ENCODE measurements at regions not wholly inside any gene's neighbourhood (a gene's known extent, or its start where the extent isn't known, plus 50 kb on each side); places are given as distances from the start of the nearest gene placed in this dataset.

- no peak overlapping the region for H3K4me3 ChIP-seq (ENCODE audit: low read length)
- no peaks in the 10 kb centered on the region for H3K36me3 ChIP-seq (ENCODE audit: insufficient read depth, low read length)
- no peak overlapping the region for H3K9ac ChIP-seq (ENCODE audit: low read depth, low read length)
- H3K9me3 ChIP-seq (replicated peaks; ENCODE audit: low read length), result peaks cover 5% of the 10 kb centered on the region
- no peaks in the 10 kb centered on the region for H3K27me3 ChIP-seq (ENCODE audit: control insufficient read depth, insufficient read depth, low read length)
- H3K4me1 ChIP-seq (ENCODE audit: control insufficient read depth, insufficient read depth, low read length), result no peaks in the 10 kb centered on the region
- no peak overlapping the region for H3K4me2 ChIP-seq (ENCODE audit: low read length)
Measured at GRCh38 chr7:125412890-125413665, 483.5 kb upstream of the POT1 start.

GRCh38 chr7:125409921-125410320, 480.3 kb upstream of the POT1 start:
- H3K4me3 ChIP-seq (ENCODE audit: low read length), result no peak overlapping the region
- H3K4me1 ChIP-seq (ENCODE audit: control insufficient read depth, insufficient read depth, low read length), result no peaks in the 10 kb centered on the region
- H3K36me3 ChIP-seq (ENCODE audit: insufficient read depth, low read length), result no peaks in the 10 kb centered on the region
- H3K9ac ChIP-seq (ENCODE audit: low read depth, low read length), result no peak overlapping the region
- no peaks in the 10 kb centered on the region for H3K9me3 ChIP-seq (replicated peaks; ENCODE audit: low read length)
- H3K4me2 ChIP-seq (ENCODE audit: low read length), result no peak overlapping the region
- H3K27me3 ChIP-seq (ENCODE audit: control insufficient read depth, insufficient read depth, low read length), result no peaks in the 10 kb centered on the region

- H3K4me2 ChIP-seq (ENCODE audit: low read length), result no peak overlapping the region
- no peaks in the 10 kb centered on the region for H3K9me3 ChIP-seq (replicated peaks; ENCODE audit: low read length)
- H3K27me3 ChIP-seq (ENCODE audit: control insufficient read depth, insufficient read depth, low read length), result no peaks in the 10 kb centered on the region
- no peaks in the 10 kb centered on the region for H3K36me3 ChIP-seq (ENCODE audit: insufficient read depth, low read length)
- no peak overlapping the region for H3K9ac ChIP-seq (ENCODE audit: low read depth, low read length)
- H3K4me3 ChIP-seq (ENCODE audit: low read length), result no peak overlapping the region
- H3K4me1 ChIP-seq (ENCODE audit: control insufficient read depth, insufficient read depth, low read length), result no peaks in the 10 kb centered on the region
Measured at GRCh38 chr7:125406111-125406510, 476.5 kb upstream of the POT1 start.

- H3K9ac ChIP-seq (ENCODE audit: low read depth, low read length), result no peak overlapping the region
- H3K36me3 ChIP-seq (ENCODE audit: insufficient read depth, low read length), result no peaks in the 10 kb centered on the region
- no peaks in the 10 kb centered on the region for H3K27me3 ChIP-seq (ENCODE audit: control insufficient read depth, insufficient read depth, low read length)
- H3K9me3 ChIP-seq (replicated peaks; ENCODE audit: low read length), result peaks cover 5% of the 10 kb centered on the region
- H3K4me2 ChIP-seq (ENCODE audit: low read length), result no peak overlapping the region
- H3K4me3 ChIP-seq (ENCODE audit: low read length), result no peak overlapping the region
- no peaks in the 10 kb centered on the region for H3K4me1 ChIP-seq (ENCODE audit: control insufficient read depth, insufficient read depth, low read length)
Measured at GRCh38 chr7:125399408-125399807, 469.8 kb upstream of the POT1 start.

GRCh38 chr7:125396466-125397151, 467.0 kb upstream of the POT1 start:
- Histone ChIP-seq H3K27me3 (ENCODE audit: control insufficient read depth, insufficient read depth, low read length) (no peaks in the 10 kb centered on the region), H3K9ac (ENCODE audit: low read depth, low read length) (no peak overlapping the region), H3K4me3 (ENCODE audit: low read length) (no peak overlapping the region), H3K9me3 (replicated peaks; ENCODE audit: low read length) (peaks cover 5% of the 10 kb centered on the region), H3K4me1 (ENCODE audit: control insufficient read depth, insufficient read depth, low read length) (no peaks in the 10 kb centered on the region), H3K4me2 (ENCODE audit: low read length) (no peak overlapping the region), H3K36me3 (ENCODE audit: insufficient read depth, low read length) (no peaks in the 10 kb centered on the region)

GRCh38 chr7:125391921-125392320, 462.3 kb upstream of the POT1 start:
- Histone ChIP-seq H3K4me2 (ENCODE audit: low read length) (no peak overlapping the region), H3K4me3 (ENCODE audit: low read length) (no peak overlapping the region), H3K36me3 (ENCODE audit: insufficient read depth, low read length) (no peaks in the 10 kb centered on the region), H3K9me3 (replicated peaks; ENCODE audit: low read length) (no peaks in the 10 kb centered on the region), H3K27me3 (ENCODE audit: control insufficient read depth, insufficient read depth, low read length) (no peaks in the 10 kb centered on the region), H3K9ac (ENCODE audit: low read depth, low read length) (no peak overlapping the region), H3K4me1 (ENCODE audit: control insufficient read depth, insufficient read depth, low read length) (no peaks in the 10 kb centered on the region)

GRCh38 chr7:125390981-125391380, 461.4 kb upstream of the POT1 start:
- Histone ChIP-seq H3K9ac (ENCODE audit: low read depth, low read length) (no peak overlapping the region), H3K36me3 (ENCODE audit: insufficient read depth, low read length) (no peaks in the 10 kb centered on the region), H3K27me3 (ENCODE audit: control insufficient read depth, insufficient read depth, low read length) (no peaks in the 10 kb centered on the region), H3K9me3 (replicated peaks; ENCODE audit: low read length) (no peaks in the 10 kb centered on the region), H3K4me3 (ENCODE audit: low read length) (no peak overlapping the region), H3K4me2 (ENCODE audit: low read length) (no peak overlapping the region), H3K4me1 (ENCODE audit: control insufficient read depth, insufficient read depth, low read length) (no peaks in the 10 kb centered on the region)

GRCh38 chr7:125386211-125386610, 456.6 kb upstream of the POT1 start:
- Histone ChIP-seq H3K4me1 (ENCODE audit: control insufficient read depth, insufficient read depth, low read length) (no peaks in the 10 kb centered on the region), H3K9ac (ENCODE audit: low read depth, low read length) (no peak overlapping the region), H3K36me3 (ENCODE audit: insufficient read depth, low read length) (no peaks in the 10 kb centered on the region), H3K4me3 (ENCODE audit: low read length) (no peak overlapping the region), H3K9me3 (replicated peaks; ENCODE audit: low read length) (peaks cover 3% of the 10 kb centered on the region), H3K27me3 (ENCODE audit: control insufficient read depth, insufficient read depth, low read length) (no peaks in the 10 kb centered on the region), H3K4me2 (ENCODE audit: low read length) (no peak overlapping the region)

GRCh38 chr7:125383324-125383723, 453.7 kb upstream of the POT1 start:
- H3K4me2 ChIP-seq (ENCODE audit: low read length), result no peak overlapping the region
- peaks cover 3% of the 10 kb centered on the region for H3K9me3 ChIP-seq (replicated peaks; ENCODE audit: low read length)
- no peak overlapping the region for H3K9ac ChIP-seq (ENCODE audit: low read depth, low read length)
- no peak overlapping the region for H3K4me3 ChIP-seq (ENCODE audit: low read length)
- H3K36me3 ChIP-seq (ENCODE audit: insufficient read depth, low read length), result no peaks in the 10 kb centered on the region
- H3K4me1 ChIP-seq (ENCODE audit: control insufficient read depth, insufficient read depth, low read length), result no peaks in the 10 kb centered on the region
- H3K27me3 ChIP-seq (ENCODE audit: control insufficient read depth, insufficient read depth, low read length), result no peaks in the 10 kb centered on the region

GRCh38 chr7:125382401-125382800, 452.8 kb upstream of the POT1 start:
- Histone ChIP-seq H3K9me3 (replicated peaks; ENCODE audit: low read length) (peaks cover 3% of the 10 kb centered on the region), H3K36me3 (ENCODE audit: insufficient read depth, low read length) (no peaks in the 10 kb centered on the region), H3K27me3 (ENCODE audit: control insufficient read depth, insufficient read depth, low read length) (no peaks in the 10 kb centered on the region), H3K9ac (ENCODE audit: low read depth, low read length) (no peak overlapping the region), H3K4me1 (ENCODE audit: control insufficient read depth, insufficient read depth, low read length) (no peaks in the 10 kb centered on the region), H3K4me2 (ENCODE audit: low read length) (no peak overlapping the region), H3K4me3 (ENCODE audit: low read length) (no peak overlapping the region)

GRCh38 chr7:125375942-125376341, 446.3 kb upstream of the POT1 start:
- Histone ChIP-seq H3K27me3 (ENCODE audit: control insufficient read depth, insufficient read depth, low read length) (no peaks in the 10 kb centered on the region), H3K36me3 (ENCODE audit: insufficient read depth, low read length) (no peaks in the 10 kb centered on the region), H3K9ac (ENCODE audit: low read depth, low read length) (no peak overlapping the region), H3K4me1 (ENCODE audit: control insufficient read depth, insufficient read depth, low read length) (no peaks in the 10 kb centered on the region), H3K9me3 (replicated peaks; ENCODE audit: low read length) (no peaks in the 10 kb centered on the region), H3K4me2 (ENCODE audit: low read length) (no peak overlapping the region), H3K4me3 (ENCODE audit: low read length) (no peak overlapping the region)

GRCh38 chr7:125370502-125370901, 440.9 kb upstream of the POT1 start:
- Histone ChIP-seq H3K4me3 (ENCODE audit: low read length) (no peak overlapping the region), H3K4me2 (ENCODE audit: low read length) (no peak overlapping the region), H3K9ac (ENCODE audit: low read depth, low read length) (no peak overlapping the region), H3K27me3 (ENCODE audit: control insufficient read depth, insufficient read depth, low read length) (no peaks in the 10 kb centered on the region), H3K4me1 (ENCODE audit: control insufficient read depth, insufficient read depth, low read length) (no peaks in the 10 kb centered on the region), H3K36me3 (ENCODE audit: insufficient read depth, low read length) (no peaks in the 10 kb centered on the region), H3K9me3 (replicated peaks; ENCODE audit: low read length) (no peaks in the 10 kb centered on the region)

Measured in skeletal muscle satellite cell (primary cell).